ENCODE measurements at regions not wholly inside any gene's neighbourhood (a gene's known extent, or its start where the extent isn't known, plus 50 kb on each side); places are given as distances from the start of the nearest gene placed in this dataset.

GRCh38 chr11:23295241-23295640 is 435.0 kb upstream of the CCDC179 start:
- TF ChIP-seq CTCF (IDR thresholded peaks at IDR 0.05) = no peak
- TF ChIP-seq ZFX (IDR thresholded peaks at IDR 0.05; ENCODE audit: borderline replicate concordance) = no peak
